IMR-90 (cell line): ENCODE measurements at regions not wholly inside any gene's neighbourhood (a gene's known extent, or its start where the extent isn't known, plus 50 kb on each side); places are given as distances from the start of the nearest gene placed in this dataset.

Experiments used
- ATAC-seq: fragments of 200-7000 bp; cut with Tn5 transposase; 2 replicates; pipeline ENCODE4 v1.9.1; 2020; ENCODE audit warnings: low read depth, mild to moderate bottlenecking, moderate library complexity
- BruUV-seq: library from RNA; stranded (reverse); fragments of 400-500 nt; replicated peaks from 2 replicates; lab custom pipeline; 2021; lab: Mats Ljungman, UMichigan
- CTCF ChIA-PET: fragments of 300-600 bp; formaldehyde crosslinking; extraction: SDS; loops from one replicate; lab custom pipeline; 2021; ENCODE audit warnings: antibody characterized with exemption; lab: Yijun Ruan, JAX
- POLR2A ChIA-PET: fragments of 300-600 bp; sonication (Branson Sonifier 250); formaldehyde crosslinking; loops from one replicate; lab custom pipeline; 2022; ENCODE audit warnings: antibody characterized with exemption; ENCODE audit not compliant: unreplicated experiment; lab: Charles Lee
- DNase-seq: peaks from one replicate; pipeline ENCODE4 v3.0.0; 2013
- H2AFZ ChIP-seq: replicated peaks from 2 replicates; pipeline ENCODE3; 2013; ENCODE audit warnings: low read length, mild to moderate bottlenecking; ENCODE audit not compliant: poor library complexity
- H2AK5ac ChIP-seq: 2 replicates; pipeline ENCODE4 v1.6.1; 2013; ENCODE audit warnings: low read depth, low read length, inconsistent platforms
- H2AK9ac ChIP-seq: replicated peaks from 2 replicates; pipeline ENCODE3; 2013; ENCODE audit warnings: mild to moderate bottlenecking, low read depth, low read length, moderate library complexity; ENCODE audit not compliant: poor library complexity
- H2BK120ac ChIP-seq: 2 replicates; pipeline ENCODE4 v1.6.1; 2013; ENCODE audit warnings: low read depth, low read length, inconsistent platforms
- H2BK15ac ChIP-seq: 3 replicates; pipeline ENCODE4 v1.6.1; 2013; ENCODE audit warnings: low read depth, low read length, inconsistent platforms
- H2BK20ac ChIP-seq: 2 replicates; pipeline ENCODE4 v1.6.1; 2013; ENCODE audit warnings: low read depth, mild to moderate bottlenecking, inconsistent platforms, low read length, moderate library complexity
- H2BK5ac ChIP-seq: 2 replicates; pipeline ENCODE4 v1.6.1; 2013; ENCODE audit warnings: mild to moderate bottlenecking, low read depth, low read length, inconsistent platforms; ENCODE audit not compliant: poor library complexity, severe bottlenecking
- H3K14ac ChIP-seq: replicated peaks from 2 replicates; pipeline ENCODE4 v1.6.1; 2013; ENCODE audit warnings: low read depth, low read length, inconsistent platforms
- H3K18ac ChIP-seq: 2 replicates; pipeline ENCODE4 v1.6.1; 2013; ENCODE audit warnings: low read depth, low read length, control low read depth
- H3K23ac ChIP-seq: 2 replicates; pipeline ENCODE4 v1.6.1; 2013; ENCODE audit warnings: low read depth, low read length, inconsistent platforms
- H3K27ac ChIP-seq: 2 replicates; pipeline ENCODE4 v1.5.1; 2013; ENCODE audit warnings: mild to moderate bottlenecking, control low read depth, low read length; ENCODE audit not compliant: insufficient read depth
- H3K27me3 ChIP-seq: 2 replicates; pipeline ENCODE4 v1.6.1; 2013; ENCODE audit warnings: low read length; ENCODE audit not compliant: control insufficient read depth, insufficient read depth
- H3K36me3 ChIP-seq: 2 replicates; pipeline ENCODE4 v1.6.1; 2013; ENCODE audit warnings: low read length, mixed read lengths; ENCODE audit not compliant: control insufficient read depth, insufficient read depth
- H3K4ac ChIP-seq: 2 replicates; pipeline ENCODE4 v1.6.1; 2013; ENCODE audit warnings: low read depth, low read length, inconsistent platforms
- H3K4me1 ChIP-seq: 2 replicates; pipeline ENCODE4 v1.6.1; 2013; ENCODE audit warnings: low read length, mixed read lengths; ENCODE audit not compliant: control insufficient read depth, insufficient read depth
- H3K4me2 ChIP-seq: 2 replicates; pipeline ENCODE4 v1.6.1; 2013; ENCODE audit warnings: low read depth, mild to moderate bottlenecking, control low read depth, low read length, moderate library complexity
- H3K4me3 ChIP-seq: 2 replicates; pipeline ENCODE4 v1.5.1; 2013; ENCODE audit warnings: low read depth, mild to moderate bottlenecking, control low read depth, low read length, moderate library complexity; ENCODE audit not compliant: insufficient read depth
- H3K56ac ChIP-seq: 2 replicates; pipeline ENCODE4 v1.6.1; 2013; ENCODE audit warnings: low read length, inconsistent platforms; ENCODE audit not compliant: insufficient read depth; ENCODE audit errors: extremely low read depth
- H3K79me1 ChIP-seq, 2 experiments: 2 replicates each; pipeline ENCODE4 v1.6.1; 2013; ENCODE audit warnings: low read length in 2 of 2, inconsistent platforms in 1 of 2, low read depth in 1 of 2
- H3K9ac ChIP-seq: 2 replicates; pipeline ENCODE4 v1.6.1; 2013; ENCODE audit warnings: low read depth, low read length, control low read depth
- H3K9me1 ChIP-seq: 2 replicates; pipeline ENCODE4 v1.6.1; 2013; ENCODE audit warnings: low read length, inconsistent platforms; ENCODE audit not compliant: insufficient read depth
- H3K9me3 ChIP-seq: 2 replicates; pipeline ENCODE4 v1.6.1; 2013; ENCODE audit warnings: low read length; ENCODE audit not compliant: control insufficient read depth, insufficient read depth
- H4K20me1 ChIP-seq: 2 replicates; pipeline ENCODE4 v1.6.1; 2013; ENCODE audit warnings: low read length, inconsistent platforms; ENCODE audit not compliant: insufficient read depth
- H4K5ac ChIP-seq: 2 replicates; pipeline ENCODE4 v1.6.1; 2013; ENCODE audit warnings: mild to moderate bottlenecking, low read depth, low read length, control low read depth
- H4K8ac ChIP-seq, 2 experiments: 2 replicates each; pipeline ENCODE4 v1.6.1; 2013; ENCODE audit warnings: low read depth in 2 of 2, low read length in 2 of 2, control low read depth in 1 of 2, inconsistent platforms in 1 of 2
- H4K91ac ChIP-seq: 2 replicates; pipeline ENCODE4 v1.6.1; 2013; ENCODE audit warnings: low read depth, low read length, inconsistent platforms; ENCODE audit not compliant: insufficient read depth
- BHLHE40 ChIP-seq: fragments of 150-350 bp; IDR thresholded peaks from 2 replicates; pipeline ENCODE4 v1.6.1; 2016; ENCODE audit warnings: mild to moderate bottlenecking, low read depth, low read length
- CEBPB ChIP-seq: IDR thresholded peaks from 2 replicates; pipeline ENCODE4 v1.6.1; 2012; ENCODE audit warnings: low read depth, low read length, improper control_type of control experiment
- CTCF ChIP-seq: conservative IDR thresholded peaks from 2 replicates; pipeline ENCODE4 v1.5.1; 2012; ENCODE audit warnings: mild to moderate bottlenecking, low read depth, low read length, improper control_type of control experiment
- ELK1 ChIP-seq: fragments of 150-350 bp; IDR thresholded peaks from 2 replicates; pipeline ENCODE4 v1.6.1; 2016; ENCODE audit warnings: low read depth, mild to moderate bottlenecking, low read length, moderate library complexity, borderline replicate concordance
- MAZ ChIP-seq: IDR thresholded peaks from 2 replicates; pipeline ENCODE4 v1.6.1; 2012; ENCODE audit warnings: low read depth, mild to moderate bottlenecking, low read length, improper control_type of control experiment, moderate library complexity, borderline replicate concordance
- RAD21 ChIP-seq: IDR thresholded peaks from 2 replicates; pipeline ENCODE4 v1.6.1; 2012; ENCODE audit warnings: low read length, improper control_type of control experiment
- RCOR1 ChIP-seq: IDR thresholded peaks from 2 replicates; pipeline ENCODE4 v1.6.1; 2012; ENCODE audit warnings: mild to moderate bottlenecking, low read length, improper control_type of control experiment; ENCODE audit not compliant: insufficient replicate concordance
- RFX5 ChIP-seq: IDR thresholded peaks from 2 replicates; pipeline ENCODE4 v1.8.0; 2012; ENCODE audit warnings: low read depth, mild to moderate bottlenecking, low read length, moderate library complexity
- SMC3 ChIP-seq: fragments of 150-350 bp; IDR thresholded peaks from 2 replicates; pipeline ENCODE4 v1.6.1; 2016; ENCODE audit warnings: low read depth, mild to moderate bottlenecking, antibody characterized with exemption, low read length, moderate library complexity
- USF2 ChIP-seq: fragments of 150-350 bp; IDR thresholded peaks from 2 replicates; pipeline ENCODE4 v1.6.1; 2017; ENCODE audit warnings: mild to moderate bottlenecking, antibody characterized with exemption, low read length, low read depth
- whole genome bisulfite sequencing, 2 experiments: methylation state at CpG; one replicate each; pipeline versions ENCODE4 v1.1.5 to v1.1.7; 2013; ENCODE audit warnings: missing lambda C conversion rate in 2 of 2; ENCODE audit not compliant: insufficient read length in 1 of 2; ENCODE audit errors: extremely low coverage in 2 of 2; 5-methylcytosine and 5-hydroxymethylcytosine counted together
- dilution Hi-C: fragments of 300-500 bp; cut with HindIII; formaldehyde crosslinking; loops from one replicate; pipeline ENCODE4 v1.14.3; 2018; ENCODE audit warnings: low sequenced_read_pairs; ENCODE audit not compliant: unreplicated experiment
- in situ Hi-C: fragments of 300-500 bp; cut with MboI; formaldehyde crosslinking; loops from 3 replicates; pipeline ENCODE4 v1.14.3; 2019; ENCODE audit warnings: low sequenced_read_pairs, inconsistent platforms, mixed read lengths
- intact Hi-C: fragments of 100-400 bp; cut with micrococcal nuclease; formaldehyde crosslinking; loops from 2 replicates; pipeline ENCODE4 v1.10.0; 2022

- H2AK5ac ChIP-seq, result no peak overlapping the region
- ChIA-PET POLR2A (no interaction called here), CTCF (no interaction called here)
- no peak overlapping the region for H2BK120ac ChIP-seq
- no peaks in the 10 kb centered on the region for H4K20me1 ChIP-seq
- no CpG with 5 or more reads among the region's 4 CpGs for WGBS, 2 experiments
- dilution Hi-C loops (no loop called here), intact Hi-C loops (no loop called here), in situ Hi-C loops (no loop called here)
- DNase-seq (no peak), ATAC-seq (no peak)
- peaks cover 44% of the 10 kb centered on the region for H3K27me3 ChIP-seq
- H2AFZ ChIP-seq, result no peak overlapping the region
- H3K14ac ChIP-seq, result no peak overlapping the region
- no peak overlapping the region for H2BK15ac ChIP-seq
- H2BK5ac ChIP-seq, result no peak overlapping the region
- no peak overlapping the region for H3K27ac ChIP-seq
- TF ChIP-seq CTCF, result no peak
- no peak for TF ChIP-seq BHLHE40
- TF ChIP-seq CEBPB, result no peak
- TF ChIP-seq USF2, result no peak
- TF ChIP-seq RCOR1, result no peak
- no peak for TF ChIP-seq RFX5
- no peak for TF ChIP-seq MAZ
- no peak for TF ChIP-seq RAD21
- TF ChIP-seq SMC3, result no peak
- TF ChIP-seq ELK1, result no peak
- H3K9ac ChIP-seq, result no peak overlapping the region
- peak overlapping the region; percentile 46; the same call in 1 of the 2 replicates for H3K23ac ChIP-seq
- H4K91ac ChIP-seq, result no peak overlapping the region
- H4K5ac ChIP-seq, result no peak overlapping the region; the same call in 1 of the 2 replicates
- H3K4me2 ChIP-seq, result no peak overlapping the region
- no peaks in the 10 kb centered on the region for H3K79me1 ChIP-seq
- no peak overlapping the region for H4K8ac ChIP-seq
- no peak overlapping the region for H2BK20ac ChIP-seq
- H3K4me3 ChIP-seq, result no peak overlapping the region
- H3K56ac ChIP-seq, result no peak overlapping the region
- BruUV-seq, result no TSS peak
- no peak overlapping the region for H2AK9ac ChIP-seq
- no peak overlapping the region for H3K4ac ChIP-seq
- H3K9me3 ChIP-seq, result no peaks in the 10 kb centered on the region
- no peaks in the 10 kb centered on the region for H3K36me3 ChIP-seq
- no peak overlapping the region for H3K18ac ChIP-seq
- no peaks in the 10 kb centered on the region for H3K4me1 ChIP-seq
- no peaks in the 10 kb centered on the region for H3K9me1 ChIP-seq
Measured at GRCh38 chr2:217593732-217594131, 409.1 kb downstream of the TNS1 start.
